ENCODE measurements at regions not wholly inside any gene's neighbourhood (a gene's known extent, or its start where the extent isn't known, plus 50 kb on each side); places are given as distances from the start of the nearest gene placed in this dataset.

- FAIRE-seq (no peak), DNase-seq (ENCODE audit: insufficient read length, low spot score) (no peak)
- TF ChIP-seq PAX5 (IDR thresholded peaks at IDR 0.05; ENCODE audit: insufficient read depth, low read length, severe bottlenecking), result no peak
- no peak for TF ChIP-seq POLR2AphosphoS5 (IDR thresholded peaks at IDR 0.05; ENCODE audit: low read depth, low read length)
- no peak for TF ChIP-seq SPI1 (IDR thresholded peaks at IDR 0.05; ENCODE audit: low read depth, low read length)
- TF ChIP-seq POLR2A (IDR thresholded peaks at IDR 0.05; ENCODE audit: low read depth, low read length), result no peak
- TF ChIP-seq TAF1 (IDR thresholded peaks at IDR 0.05; ENCODE audit: low read depth, low read length), result no peak
- no peak for TF ChIP-seq POU2F2 (IDR thresholded peaks at IDR 0.05; ENCODE audit: low read depth, low read length)
These were observed 90.2 kb downstream of the LINGO1 start for GRCh38 chr15:77542491-77543001.

DNA sequence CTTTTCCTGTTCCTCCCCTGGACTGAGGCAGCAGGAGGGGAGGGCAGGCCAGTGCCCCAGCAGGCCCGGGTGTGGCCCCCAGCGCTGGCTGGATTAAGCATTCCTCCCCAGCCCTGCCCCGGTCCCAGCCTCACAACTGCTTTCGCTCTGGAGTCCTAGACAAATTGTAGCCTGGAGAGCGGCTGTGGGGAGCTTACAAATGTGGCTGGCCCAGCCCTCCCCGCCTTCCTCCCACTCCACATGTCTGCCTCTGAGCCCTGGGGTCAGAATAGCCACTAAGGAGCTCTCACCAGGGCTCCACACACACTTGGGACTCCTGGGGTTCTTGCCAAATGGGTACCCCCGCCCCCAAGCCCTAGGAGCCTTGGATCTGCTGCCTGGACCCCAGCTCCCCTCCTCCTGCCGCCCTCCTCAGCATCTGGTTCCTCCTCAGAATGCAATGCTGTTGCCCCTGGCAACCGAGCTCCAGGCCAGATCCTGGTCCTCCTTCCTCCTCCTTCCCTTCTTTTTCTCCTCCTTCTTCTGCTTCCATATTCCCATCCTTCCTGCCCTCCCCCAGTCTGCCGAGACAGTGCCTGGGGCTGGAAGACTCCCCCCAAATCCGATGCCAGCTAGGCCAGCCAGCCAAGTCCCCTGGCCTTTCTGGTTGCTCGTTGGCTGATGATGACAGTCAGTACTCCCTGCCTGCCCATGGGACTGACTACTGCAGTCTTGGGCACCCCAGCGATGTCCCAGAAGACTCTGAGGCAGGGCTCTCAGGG lies 91.1 kb downstream of the LINGO1 start:
- DNase-seq (ENCODE audit: insufficient read length, low spot score) (no peak), FAIRE-seq (no peak)
- TF ChIP-seq POU2F2 (IDR thresholded peaks at IDR 0.05; ENCODE audit: low read depth, low read length), result no peak
- TF ChIP-seq POLR2AphosphoS5 (IDR thresholded peaks at IDR 0.05; ENCODE audit: low read depth, low read length), result no peak
- no peak for TF ChIP-seq PAX5 (IDR thresholded peaks at IDR 0.05; ENCODE audit: insufficient read depth, low read length, severe bottlenecking)
- no peak for TF ChIP-seq POLR2A (IDR thresholded peaks at IDR 0.05; ENCODE audit: low read depth, low read length)
- TF ChIP-seq SPI1 (IDR thresholded peaks at IDR 0.05; ENCODE audit: low read depth, low read length), result no peak
- TF ChIP-seq TAF1 (IDR thresholded peaks at IDR 0.05; ENCODE audit: low read depth, low read length), result no peak

DNA sequence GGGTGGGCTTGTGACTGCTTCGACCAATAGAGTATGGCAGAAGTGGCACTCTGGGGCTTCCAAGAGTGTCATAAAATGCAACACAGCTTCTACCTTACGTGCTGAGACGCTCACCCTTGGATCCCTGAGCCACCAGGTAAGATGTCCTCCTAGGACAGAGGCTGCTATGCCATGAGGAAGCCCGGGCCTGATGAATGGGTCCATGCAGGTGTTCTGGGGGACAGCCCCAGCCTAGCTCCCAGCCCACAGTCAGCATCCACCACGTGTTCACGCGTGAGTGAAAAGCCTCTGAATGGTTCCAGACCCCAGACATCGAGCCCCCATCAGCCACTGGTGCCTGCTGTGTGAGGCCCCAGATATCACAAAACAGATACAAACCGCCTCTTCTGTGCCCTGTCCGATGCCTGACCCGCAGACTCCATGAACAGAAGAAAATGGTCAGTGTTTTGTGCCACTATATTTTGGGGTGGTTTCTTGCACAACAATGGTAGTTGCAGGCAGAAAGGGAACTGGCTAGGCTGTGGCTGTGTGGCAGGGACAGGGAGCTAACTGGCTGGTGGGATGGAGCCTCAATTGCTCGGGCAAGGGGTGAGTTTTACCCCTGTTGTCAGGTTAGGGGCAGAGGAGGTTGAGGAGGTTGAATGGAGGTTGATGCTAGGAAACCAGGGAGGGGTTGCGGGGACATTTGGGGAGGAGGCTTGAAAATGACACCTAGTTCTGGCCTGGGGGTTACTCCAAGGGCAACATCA lies 92.2 kb downstream of the LINGO1 start:
- DNase-seq (ENCODE audit: insufficient read length, low spot score) (no peak), FAIRE-seq (no peak)
- no peak for TF ChIP-seq PAX5 (IDR thresholded peaks at IDR 0.05; ENCODE audit: insufficient read depth, low read length, severe bottlenecking)
- TF ChIP-seq SPI1 (IDR thresholded peaks at IDR 0.05; ENCODE audit: low read depth, low read length), result no peak
- TF ChIP-seq TAF1 (IDR thresholded peaks at IDR 0.05; ENCODE audit: low read depth, low read length), result no peak
- TF ChIP-seq POU2F2 (IDR thresholded peaks at IDR 0.05; ENCODE audit: low read depth, low read length), result no peak
- TF ChIP-seq POLR2AphosphoS5 (IDR thresholded peaks at IDR 0.05; ENCODE audit: low read depth, low read length), result no peak
- TF ChIP-seq POLR2A (IDR thresholded peaks at IDR 0.05; ENCODE audit: low read depth, low read length), result no peak

DNA sequence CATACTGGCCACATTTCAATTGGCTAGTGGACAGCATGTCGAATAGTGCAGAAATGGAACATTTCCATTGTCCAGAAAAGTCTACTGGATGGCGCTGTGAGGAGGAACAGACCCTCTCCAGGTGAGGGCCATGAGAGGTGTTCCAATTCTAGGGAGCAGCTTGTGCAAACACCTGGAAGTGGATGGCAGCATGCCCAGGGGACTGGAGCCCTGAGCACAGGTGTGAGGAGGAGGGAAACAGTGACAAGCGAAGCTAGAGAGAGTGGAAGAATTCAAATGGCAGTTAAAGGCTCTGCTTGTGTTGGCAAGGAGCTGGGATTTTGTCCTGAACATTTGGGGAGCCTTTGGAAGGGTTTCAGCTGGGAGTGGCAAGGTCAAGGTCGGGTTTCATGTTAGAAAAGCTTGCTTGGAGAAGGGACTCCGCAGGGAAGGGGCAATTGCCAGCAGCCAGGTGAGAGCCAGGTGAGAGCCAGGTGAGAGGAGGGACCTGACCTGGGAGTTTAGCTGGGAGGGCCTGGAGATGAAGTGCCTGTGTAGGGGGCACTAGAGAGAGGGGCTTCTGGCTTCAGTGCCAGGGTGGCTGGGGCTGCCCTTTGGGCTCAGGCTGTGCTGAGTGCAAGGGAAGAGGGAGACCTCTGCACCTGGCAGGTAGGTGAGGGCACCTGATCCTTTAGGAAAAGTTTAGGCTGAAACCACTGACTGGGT lies 93.8 kb downstream of the LINGO1 start:
- no peak for DNase-seq (ENCODE audit: insufficient read length, low spot score)
- TF ChIP-seq PAX5 (IDR thresholded peaks at IDR 0.05; ENCODE audit: insufficient read depth, low read length, severe bottlenecking) (no peak), POU2F2 (IDR thresholded peaks at IDR 0.05; ENCODE audit: low read depth, low read length) (no peak), TAF1 (IDR thresholded peaks at IDR 0.05; ENCODE audit: low read depth, low read length) (no peak), POLR2AphosphoS5 (IDR thresholded peaks at IDR 0.05; ENCODE audit: low read depth, low read length) (no peak), POLR2A (IDR thresholded peaks at IDR 0.05; ENCODE audit: low read depth, low read length) (no peak), SPI1 (IDR thresholded peaks at IDR 0.05; ENCODE audit: low read depth, low read length) (no peak)
- no peak for FAIRE-seq

- FAIRE-seq (peak; percentile 70), DNase-seq (ENCODE audit: insufficient read length, low spot score) (peak; percentile 53)
- TF ChIP-seq SPI1 (IDR thresholded peaks at IDR 0.05; ENCODE audit: low read depth, low read length), result peak; percentile 92
- no peak for TF ChIP-seq POLR2AphosphoS5 (IDR thresholded peaks at IDR 0.05; ENCODE audit: low read depth, low read length)
- no peak; the same call in 1 of the 2 replicates for TF ChIP-seq POU2F2 (IDR thresholded peaks at IDR 0.05; ENCODE audit: low read depth, low read length)
- no peak for TF ChIP-seq POLR2A (IDR thresholded peaks at IDR 0.05; ENCODE audit: low read depth, low read length)
These were observed 94.7 kb downstream of the LINGO1 start for GRCh38 chr15:77538027-77538451.

GRCh38 chr15:77537006-77537405 lies 95.7 kb downstream of the LINGO1 start:
- FAIRE-seq, result no peak
- TF ChIP-seq POLR2A (IDR thresholded peaks at IDR 0.05; ENCODE audit: low read depth, low read length) (no peak), POU2F2 (IDR thresholded peaks at IDR 0.05; ENCODE audit: low read depth, low read length) (no peak), POLR2AphosphoS5 (IDR thresholded peaks at IDR 0.05; ENCODE audit: low read depth, low read length) (no peak), SPI1 (IDR thresholded peaks at IDR 0.05; ENCODE audit: low read depth, low read length) (no peak), TAF1 (IDR thresholded peaks at IDR 0.05; ENCODE audit: low read depth, low read length) (no peak), PAX5 (IDR thresholded peaks at IDR 0.05; ENCODE audit: insufficient read depth, low read length, severe bottlenecking) (no peak)

GRCh38 chr15:77535845-77536244 lies 96.9 kb downstream of the LINGO1 start:
- TF ChIP-seq SPI1 (IDR thresholded peaks at IDR 0.05; ENCODE audit: low read depth, low read length) (no peak), TAF1 (IDR thresholded peaks at IDR 0.05; ENCODE audit: low read depth, low read length) (no peak), PAX5 (IDR thresholded peaks at IDR 0.05; ENCODE audit: insufficient read depth, low read length, severe bottlenecking) (no peak), POLR2A (IDR thresholded peaks at IDR 0.05; ENCODE audit: low read depth, low read length) (no peak), POLR2AphosphoS5 (IDR thresholded peaks at IDR 0.05; ENCODE audit: low read depth, low read length) (no peak), POU2F2 (IDR thresholded peaks at IDR 0.05; ENCODE audit: low read depth, low read length) (no peak)
- DNase-seq (ENCODE audit: insufficient read length, low spot score), result no peak
- no peak for FAIRE-seq

More at GRCh38 chr15:77537006-77537405, 95.7 kb downstream of the LINGO1 start:
- DNase-seq (ENCODE audit: insufficient read length, low spot score), result no peak
